SIG-M5 treated with dmso at 0.1 percent for 504 hours (cell line): ENCODE measurements at regions not wholly inside any gene's neighbourhood (a gene's known extent, or its start where the extent isn't known, plus 50 kb on each side); places are given as distances from the start of the nearest gene placed in this dataset.

ENCODE experiments used
- DNase-seq: peaks from one replicate; lab custom pipeline; 2025; ENCODE audit not compliant: unreplicated experiment; lab: John Stamatoyannopoulos, UW

DNA sequence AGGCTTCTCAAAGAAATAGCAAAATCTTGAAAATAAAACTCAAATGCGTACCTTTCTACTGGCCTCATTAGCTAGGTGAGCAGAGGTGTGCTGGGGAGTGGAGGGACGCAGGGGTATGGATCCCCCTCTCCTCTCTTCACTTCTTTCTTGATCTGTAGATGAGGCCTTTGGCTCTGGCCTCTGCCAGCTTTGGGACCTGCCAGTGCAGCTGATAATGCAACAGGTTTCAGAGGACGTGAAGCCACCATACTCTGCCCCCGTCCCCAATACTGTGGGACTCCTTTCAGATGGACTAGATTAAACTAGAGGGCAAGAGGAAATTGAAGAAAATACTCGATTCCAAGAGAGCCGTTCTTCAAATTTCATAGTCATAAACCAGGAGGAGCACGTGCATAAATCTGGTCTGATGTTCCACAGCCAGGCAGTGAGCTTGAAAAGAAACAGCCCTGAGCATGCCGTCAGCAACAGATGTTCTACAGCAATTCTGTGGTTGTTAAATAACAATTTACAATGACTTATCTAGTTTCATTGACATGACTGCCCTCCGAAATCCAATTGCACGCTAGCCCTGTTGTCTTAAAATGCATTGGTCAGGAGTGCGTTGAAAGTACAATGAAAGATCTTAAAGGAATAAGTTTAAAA is 245.3 kb upstream of the FOXQ1 start:
- no peak for DNase-seq

- DNase-seq, result no peak
These were observed 245.9 kb upstream of the FOXQ1 start for GRCh38 chr6:1065986-1066385.

DNA sequence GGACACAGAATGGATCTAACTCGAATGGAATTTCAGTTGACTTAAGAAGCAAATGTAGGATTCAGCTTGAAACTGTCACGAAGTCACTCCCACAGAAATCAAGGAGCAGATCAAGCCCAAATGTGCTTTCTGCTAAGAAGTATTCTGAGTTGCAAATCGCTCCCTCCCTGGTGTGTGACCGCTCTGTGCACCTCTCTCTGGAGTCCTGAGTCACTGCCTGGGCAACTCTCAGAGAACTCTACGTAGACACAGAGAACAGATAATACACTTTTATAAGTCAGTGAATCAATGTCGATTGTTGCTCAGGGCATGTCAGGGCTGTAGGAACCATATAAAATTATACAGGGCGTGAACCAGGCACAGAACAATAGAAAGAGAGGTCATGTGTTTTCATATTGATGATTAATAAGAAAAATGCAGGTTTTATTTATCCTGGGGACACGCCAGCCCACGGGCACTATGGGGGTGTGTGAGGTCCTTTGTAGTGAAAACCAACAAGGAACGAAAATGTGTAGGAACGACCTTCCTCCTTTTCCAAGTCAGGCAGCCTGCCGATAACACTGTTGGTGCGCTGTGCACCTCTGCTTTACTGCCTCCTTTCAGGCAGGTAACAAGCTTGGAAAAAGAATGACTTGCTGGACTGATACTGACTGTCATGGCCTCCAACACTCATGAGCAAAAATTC is 248.1 kb upstream of the FOXQ1 start:
- no peak for DNase-seq

GRCh38 chr6:1062786-1063545 is 248.9 kb upstream of the FOXQ1 start:
- DNase-seq, result no peak

GRCh38 chr6:1059596-1059995 is 252.3 kb upstream of the FOXQ1 start:
- no peak for DNase-seq

- DNase-seq, result no peak
These were observed 254.3 kb upstream of the FOXQ1 start for GRCh38 chr6:1057490-1058135.

DNA sequence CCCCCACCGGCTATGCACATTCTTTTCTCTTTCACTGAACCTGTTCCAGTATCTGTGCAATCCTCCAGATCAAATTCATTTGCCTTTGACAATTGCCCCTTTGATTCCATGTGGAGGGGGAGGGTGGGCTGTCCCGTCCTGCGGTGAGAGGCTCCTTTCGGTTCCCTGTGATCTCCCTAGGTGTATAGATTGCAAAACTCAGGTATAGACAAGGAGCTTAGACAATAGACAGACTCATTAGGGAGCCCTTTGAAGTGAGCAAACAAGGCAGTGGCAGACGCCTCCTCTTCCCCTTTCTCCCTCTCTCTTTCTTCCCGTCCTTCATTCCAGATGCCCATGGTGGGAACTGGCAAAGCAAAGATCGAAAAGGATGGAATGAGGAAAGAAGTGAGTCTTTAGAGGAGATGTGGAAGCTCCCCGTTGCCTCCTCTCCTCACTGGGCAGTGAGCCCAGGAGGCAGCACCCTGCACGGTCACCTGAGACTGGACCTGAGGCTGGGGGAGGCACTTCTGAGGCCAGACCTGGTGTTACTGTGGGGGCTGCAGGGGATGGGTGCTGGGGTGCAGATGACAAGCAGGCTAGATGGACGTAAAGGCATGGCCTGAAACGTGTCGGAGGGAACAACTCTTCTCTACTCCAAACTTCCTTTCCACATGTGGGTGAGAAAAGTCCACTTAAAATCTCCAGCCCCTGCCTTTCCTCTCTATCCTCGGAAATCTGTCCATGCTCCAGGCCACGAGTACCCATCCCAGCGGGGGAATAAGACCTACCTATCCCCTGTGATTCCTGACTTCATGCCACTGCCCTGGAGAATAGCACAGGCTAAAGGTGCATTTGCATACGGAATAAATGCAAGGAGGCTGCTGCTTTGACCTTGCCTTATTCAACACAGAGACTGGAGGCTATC is 256.6 kb upstream of the FOXQ1 start:
- DNase-seq, result no peak

DNA sequence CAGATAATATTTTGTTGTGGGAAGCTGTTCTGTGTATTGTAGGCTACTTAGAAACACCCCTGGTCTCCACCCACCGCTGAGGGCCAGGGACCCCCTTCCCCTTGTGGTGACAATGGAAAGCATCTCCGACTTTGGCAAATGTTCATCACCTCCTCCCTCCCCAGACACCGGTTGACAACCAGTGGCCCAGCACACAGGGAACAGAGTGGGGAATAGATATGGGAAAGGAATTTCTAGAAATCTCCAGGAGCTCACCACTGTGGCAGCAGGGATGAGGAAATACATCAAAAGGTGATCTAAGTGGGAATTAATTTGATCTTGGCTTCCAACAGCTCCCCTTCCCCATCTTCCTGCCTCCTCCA is 257.3 kb upstream of the FOXQ1 start:
- DNase-seq, result no peak

GRCh38 chr6:1053586-1053985 is 258.3 kb upstream of the FOXQ1 start:
- DNase-seq, result no peak

GRCh38 chr6:1052262-1052661 is 259.6 kb upstream of the FOXQ1 start:
- no peak for DNase-seq

- DNase-seq, result no peak
These were observed 262.0 kb upstream of the FOXQ1 start for GRCh38 chr6:1049900-1050299.

DNA sequence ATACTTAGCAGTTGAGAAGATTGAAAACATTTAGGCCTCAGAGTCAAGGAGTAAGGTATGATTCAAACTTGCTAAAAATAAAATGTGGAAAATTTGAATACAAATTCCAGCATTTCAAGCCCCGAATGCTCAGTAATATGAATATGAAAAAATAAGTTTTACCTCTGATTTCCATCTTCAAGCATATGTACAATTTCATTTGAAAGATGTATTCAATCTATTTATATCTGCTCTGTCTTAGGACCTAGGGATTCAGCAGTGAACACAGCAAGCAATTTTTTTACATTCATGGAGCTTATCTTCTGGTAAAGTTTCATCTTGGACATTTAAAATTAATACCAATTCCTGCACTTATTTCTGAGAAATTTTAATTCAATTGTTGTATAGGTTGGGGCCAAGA is 262.7 kb upstream of the FOXQ1 start:
- no peak for DNase-seq

- DNase-seq, result no peak
These were observed 263.8 kb upstream of the FOXQ1 start for GRCh38 chr6:1047981-1048541.

DNA sequence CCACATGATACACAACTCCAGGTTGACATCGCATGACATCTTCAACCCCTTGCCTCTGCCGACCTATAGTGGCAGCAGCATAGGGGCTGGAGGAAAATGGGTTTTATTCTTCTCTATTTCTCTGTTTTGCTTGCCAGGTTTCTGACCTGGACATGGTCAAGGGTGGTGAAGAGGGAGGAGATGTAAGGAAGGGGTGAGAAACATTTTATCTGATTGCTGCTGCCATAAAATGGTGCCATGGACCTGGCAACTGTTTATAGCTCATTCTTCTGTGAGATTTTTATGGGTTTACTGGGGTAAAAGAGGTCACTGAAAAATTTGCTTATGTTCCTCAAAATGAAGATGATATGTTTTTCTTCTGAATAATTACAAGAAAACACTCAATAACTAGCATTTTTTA is 266.7 kb upstream of the FOXQ1 start:
- DNase-seq, result no peak

GRCh38 chr6:1044040-1044836 is 267.7 kb upstream of the FOXQ1 start:
- DNase-seq, result no peak

- DNase-seq, result no peak
These were observed 268.5 kb upstream of the FOXQ1 start for GRCh38 chr6:1043458-1043836.

GRCh38 chr6:1042583-1043457 is 269.1 kb upstream of the FOXQ1 start:
- DNase-seq, result no peak

DNA sequence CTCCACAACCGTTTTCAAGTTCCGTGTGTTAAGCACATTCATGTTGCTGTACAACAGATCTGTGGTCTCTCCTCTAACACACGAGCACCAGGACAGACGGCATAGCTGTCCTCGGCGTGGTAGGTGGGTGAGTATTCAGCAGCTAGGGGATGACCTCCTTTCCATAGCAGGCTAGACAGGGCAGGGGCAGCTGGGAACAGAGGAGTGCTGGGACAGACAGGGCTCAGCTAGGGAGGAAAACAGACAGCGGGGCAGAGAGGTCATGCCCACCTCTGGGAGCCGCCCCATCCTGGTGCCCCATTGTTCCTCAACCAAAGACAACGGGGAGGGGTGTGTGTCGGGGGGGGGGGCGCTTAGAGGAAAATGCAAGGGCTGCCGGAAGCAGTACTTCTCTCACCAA is 271.5 kb upstream of the FOXQ1 start:
- no peak for DNase-seq

GRCh38 chr6:1039746-1040145 is 272.2 kb upstream of the FOXQ1 start:
- no peak for DNase-seq
